GM13977 (cell line): ENCODE measurements at regions not wholly inside any gene's neighbourhood (a gene's known extent, or its start where the extent isn't known, plus 50 kb on each side); places are given as distances from the start of the nearest gene placed in this dataset.

Source experiments
- DNase-seq: peaks from one replicate; pipeline ENCODE4 v3.0.0; 2012; ENCODE audit warnings: low spot score
- in situ Hi-C: fragments of 300-500 bp; cut with MboI; formaldehyde crosslinking; loops from one replicate; pipeline ENCODE4 v1.12.0; 2022; ENCODE audit warnings: low sequenced_read_pairs, low pct_unique_long_range_greater_than_20kb, mixed read lengths, inconsistent platforms; ENCODE audit not compliant: unreplicated experiment
- TF ChIP-seq, protein P1 (sequence below): IDR thresholded peaks from 2 replicates; pipeline ENCODE4 v1.5.1; 2012; ENCODE audit warnings: mild to moderate bottlenecking, control low read depth; ENCODE audit not compliant: insufficient read depth; ENCODE audit errors: extremely low read depth, missing control alignments

- TF ChIP-seq, protein P1, sequence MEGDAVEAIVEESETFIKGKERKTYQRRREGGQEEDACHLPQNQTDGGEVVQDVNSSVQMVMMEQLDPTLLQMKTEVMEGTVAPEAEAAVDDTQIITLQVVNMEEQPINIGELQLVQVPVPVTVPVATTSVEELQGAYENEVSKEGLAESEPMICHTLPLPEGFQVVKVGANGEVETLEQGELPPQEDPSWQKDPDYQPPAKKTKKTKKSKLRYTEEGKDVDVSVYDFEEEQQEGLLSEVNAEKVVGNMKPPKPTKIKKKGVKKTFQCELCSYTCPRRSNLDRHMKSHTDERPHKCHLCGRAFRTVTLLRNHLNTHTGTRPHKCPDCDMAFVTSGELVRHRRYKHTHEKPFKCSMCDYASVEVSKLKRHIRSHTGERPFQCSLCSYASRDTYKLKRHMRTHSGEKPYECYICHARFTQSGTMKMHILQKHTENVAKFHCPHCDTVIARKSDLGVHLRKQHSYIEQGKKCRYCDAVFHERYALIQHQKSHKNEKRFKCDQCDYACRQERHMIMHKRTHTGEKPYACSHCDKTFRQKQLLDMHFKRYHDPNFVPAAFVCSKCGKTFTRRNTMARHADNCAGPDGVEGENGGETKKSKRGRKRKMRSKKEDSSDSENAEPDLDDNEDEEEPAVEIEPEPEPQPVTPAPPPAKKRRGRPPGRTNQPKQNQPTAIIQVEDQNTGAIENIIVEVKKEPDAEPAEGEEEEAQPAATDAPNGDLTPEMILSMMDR, result no peak
- DNase-seq, result no peak
- in situ Hi-C loops, result no loop called here
These were observed 84.8 kb upstream of the PRDM11 start for GRCh38 chr11:45061641-45062040.

GRCh38 chr11:45062115-45062514 lies 84.3 kb upstream of the PRDM11 start:
- in situ Hi-C loops, result no loop called here
- TF ChIP-seq, protein P1, result no peak
- DNase-seq, result no peak

- TF ChIP-seq, protein P1, result no peak
- in situ Hi-C loops, result no loop called here
- no peak for DNase-seq
These were observed 83.3 kb upstream of the PRDM11 start for GRCh38 chr11:45062974-45063635.

DNA sequence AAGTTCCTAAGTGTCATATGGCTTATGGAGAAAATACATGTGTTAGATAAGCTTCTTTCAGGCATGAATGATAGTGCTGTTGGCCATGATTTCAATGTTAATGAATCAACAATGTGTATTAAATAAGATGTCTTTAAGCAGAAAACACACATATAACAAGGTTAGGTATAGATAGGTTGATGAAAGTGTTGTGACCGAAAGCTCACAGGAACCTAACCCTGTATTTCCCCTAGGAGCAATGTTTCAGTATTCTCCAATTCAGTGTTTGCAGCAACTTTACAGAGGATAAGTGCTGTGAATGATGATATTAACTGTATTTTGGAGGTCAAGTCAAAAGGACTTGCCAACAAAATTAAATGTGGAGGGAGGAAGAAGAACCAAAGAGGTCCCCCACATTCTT lies 82.8 kb upstream of the PRDM11 start:
- TF ChIP-seq, protein P1, result no peak
- in situ Hi-C loops, result no loop called here

DNA sequence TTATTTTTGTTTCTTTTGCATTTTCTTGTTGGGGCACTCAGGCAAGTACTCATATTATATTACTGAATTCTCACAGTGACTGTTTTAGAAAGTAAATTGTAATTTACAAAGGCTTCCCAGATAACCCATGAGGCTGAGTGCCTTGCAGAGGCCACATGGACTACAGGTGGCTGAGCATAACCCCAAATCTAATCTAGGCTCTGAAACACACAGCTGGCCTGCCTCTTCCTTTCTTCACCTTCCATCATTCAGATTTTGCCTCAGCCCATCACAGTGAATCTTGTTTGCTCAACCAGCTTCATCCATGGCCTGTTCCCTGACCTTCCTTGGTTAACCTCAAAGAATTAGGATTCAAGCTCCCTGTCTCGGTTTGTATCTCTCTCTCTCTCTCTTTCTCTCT lies 78.5 kb upstream of the PRDM11 start:
- TF ChIP-seq, protein P1, result no peak
- no peak for DNase-seq
- in situ Hi-C loops, result no loop called here

More for the DNA sequence above, 82.8 kb upstream of the PRDM11 start:
- DNase-seq, result no peak

- in situ Hi-C loops, result no loop called here
- DNase-seq, result no peak
These were observed 75.2 kb upstream of the PRDM11 start for GRCh38 chr11:45071232-45071631.

More at GRCh38 chr11:45071232-45071631, 75.2 kb upstream of the PRDM11 start:
- TF ChIP-seq, protein P1, result no peak
